IPS-15b (cell line): ENCODE measurements at regions not wholly inside any gene's neighbourhood (a gene's known extent, or its start where the extent isn't known, plus 50 kb on each side); places are given as distances from the start of the nearest gene placed in this dataset.

Source experiments
- H3K27me3 ChIP-seq: one replicate; pipeline ENCODE4 v1.6.1; 2013; ENCODE audit warnings: low read length; ENCODE audit not compliant: control insufficient read depth, insufficient read depth
- H3K36me3 ChIP-seq: one replicate; pipeline ENCODE4 v1.6.1; 2013; ENCODE audit warnings: low read length; ENCODE audit not compliant: control insufficient read depth, insufficient read depth
- H3K4me1 ChIP-seq: one replicate; pipeline ENCODE4 v1.6.1; 2013; ENCODE audit warnings: mild to moderate bottlenecking, low read length; ENCODE audit not compliant: control insufficient read depth, insufficient read depth
- H3K4me3 ChIP-seq: one replicate; pipeline ENCODE4 v1.5.1; 2013; ENCODE audit warnings: low read depth, low read length
- H3K9ac ChIP-seq: one replicate; pipeline ENCODE4 v1.6.1; 2013; ENCODE audit warnings: low read depth, mild to moderate bottlenecking, low read length
- H3K9me3 ChIP-seq: one replicate; pipeline ENCODE4 v1.6.1; 2013; ENCODE audit warnings: mild to moderate bottlenecking, low read length; ENCODE audit not compliant: control insufficient read depth, insufficient read depth

- Histone ChIP-seq H3K27me3 (peaks cover 3% of the 10 kb centered on the region), H3K9ac (no peak overlapping the region), H3K9me3 (no peaks in the 10 kb centered on the region), H3K4me3 (no peak overlapping the region), H3K4me1 (no peaks in the 10 kb centered on the region), H3K36me3 (no peaks in the 10 kb centered on the region)
Measured at GRCh38 chr6:170018936-170019817, 267.8 kb downstream of the ERMARD start.

- H3K9ac ChIP-seq: no peak overlapping the region
- H3K4me3 ChIP-seq: no peak overlapping the region
- no peaks in the 10 kb centered on the region for H3K9me3 ChIP-seq
- no peaks in the 10 kb centered on the region for H3K4me1 ChIP-seq
- H3K36me3 ChIP-seq: no peaks in the 10 kb centered on the region
- peaks cover 3% of the 10 kb centered on the region for H3K27me3 ChIP-seq
Measured at GRCh38 chr6:170018422-170018935, 267.1 kb downstream of the ERMARD start.

DNA sequence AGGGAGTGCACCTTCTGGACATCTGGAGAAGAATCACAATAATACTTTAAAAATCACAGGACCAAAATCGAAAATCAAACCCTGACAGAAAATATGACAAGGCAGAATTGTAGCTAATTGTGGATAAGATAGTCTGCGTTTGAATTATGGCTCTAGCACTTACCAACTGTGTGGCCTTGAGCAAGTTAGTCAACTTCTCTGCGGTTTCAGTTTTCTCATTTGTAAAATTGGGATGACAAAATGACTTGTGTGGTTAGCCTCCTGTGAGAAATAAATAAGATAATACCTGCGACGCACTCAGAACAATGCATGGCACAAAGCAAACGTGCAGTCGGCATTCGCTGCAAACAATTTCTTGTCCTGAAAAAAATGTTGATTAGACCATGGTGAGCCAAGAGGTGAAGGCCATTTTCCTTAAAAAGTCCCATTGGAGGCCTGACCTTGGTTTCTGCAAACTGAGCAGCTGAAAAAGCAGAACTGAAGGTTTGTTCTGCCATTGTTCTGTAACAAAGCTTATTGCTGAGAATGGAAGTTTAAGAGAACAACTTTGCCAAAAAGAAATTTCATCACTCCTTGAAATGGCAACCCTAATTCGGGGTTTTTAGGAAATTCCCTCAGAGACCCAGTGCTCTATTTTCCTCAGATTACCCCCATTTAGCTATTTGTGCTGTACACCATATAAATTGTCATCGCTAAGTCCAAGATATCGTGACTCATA lies 266.3 kb downstream of the ERMARD start:
- no peak overlapping the region for H3K9ac ChIP-seq
- H3K36me3 ChIP-seq: no peaks in the 10 kb centered on the region
- no peaks in the 10 kb centered on the region for H3K9me3 ChIP-seq
- H3K4me1 ChIP-seq: no peaks in the 10 kb centered on the region
- peaks cover 3% of the 10 kb centered on the region for H3K27me3 ChIP-seq
- no peak overlapping the region for H3K4me3 ChIP-seq

DNA sequence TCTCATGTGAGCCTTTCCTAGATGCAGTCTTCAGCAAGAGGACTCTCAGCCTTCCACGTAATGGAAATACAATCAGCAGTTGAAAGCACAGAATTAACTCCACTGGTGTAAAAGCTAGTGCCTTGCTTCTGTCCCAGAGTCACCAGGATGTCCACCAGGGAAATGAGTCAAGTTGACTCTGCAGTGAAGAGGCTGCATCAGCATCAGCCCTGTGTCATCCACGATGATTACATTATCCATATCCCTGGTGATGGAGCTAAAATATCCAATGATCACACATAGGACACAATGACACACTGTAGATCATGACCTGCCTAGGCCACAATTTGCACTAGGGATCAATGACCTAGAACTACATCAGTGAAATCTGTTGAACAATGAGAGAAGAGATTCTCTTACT lies 262.4 kb downstream of the ERMARD start:
- H3K27me3 ChIP-seq: no peaks in the 10 kb centered on the region
- H3K9ac ChIP-seq: no peak overlapping the region
- no peaks in the 10 kb centered on the region for H3K36me3 ChIP-seq
- no peaks in the 10 kb centered on the region for H3K4me1 ChIP-seq
- no peaks in the 10 kb centered on the region for H3K9me3 ChIP-seq
- H3K4me3 ChIP-seq: no peak overlapping the region

DNA sequence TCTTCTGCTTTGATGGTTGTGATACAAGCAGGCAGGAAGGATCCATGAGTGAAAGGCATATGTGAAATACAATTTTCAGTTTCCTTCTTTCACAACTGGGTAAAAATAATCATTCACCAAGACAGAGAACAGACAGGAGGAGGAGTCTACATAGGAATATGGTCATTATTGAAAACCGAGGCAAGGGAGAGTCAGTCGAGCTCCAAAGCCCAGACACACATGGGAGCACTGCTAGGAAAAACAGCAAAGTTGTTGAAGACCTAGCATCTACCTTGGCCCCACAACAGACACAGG lies 260.6 kb downstream of the ERMARD start:
- Histone ChIP-seq H3K4me1 (peaks cover 10% of the 10 kb centered on the region), H3K9me3 (no peaks in the 10 kb centered on the region), H3K4me3 (no peak overlapping the region), H3K27me3 (no peaks in the 10 kb centered on the region), H3K36me3 (no peaks in the 10 kb centered on the region), H3K9ac (no peak overlapping the region)

GRCh38 chr6:170011204-170012036 lies 260.0 kb downstream of the ERMARD start:
- Histone ChIP-seq H3K9me3 (no peaks in the 10 kb centered on the region), H3K4me3 (no peak overlapping the region), H3K36me3 (no peaks in the 10 kb centered on the region), H3K4me1 (peaks cover 15% of the 10 kb centered on the region), H3K9ac (no peak overlapping the region), H3K27me3 (peaks cover 3% of the 10 kb centered on the region)

DNA sequence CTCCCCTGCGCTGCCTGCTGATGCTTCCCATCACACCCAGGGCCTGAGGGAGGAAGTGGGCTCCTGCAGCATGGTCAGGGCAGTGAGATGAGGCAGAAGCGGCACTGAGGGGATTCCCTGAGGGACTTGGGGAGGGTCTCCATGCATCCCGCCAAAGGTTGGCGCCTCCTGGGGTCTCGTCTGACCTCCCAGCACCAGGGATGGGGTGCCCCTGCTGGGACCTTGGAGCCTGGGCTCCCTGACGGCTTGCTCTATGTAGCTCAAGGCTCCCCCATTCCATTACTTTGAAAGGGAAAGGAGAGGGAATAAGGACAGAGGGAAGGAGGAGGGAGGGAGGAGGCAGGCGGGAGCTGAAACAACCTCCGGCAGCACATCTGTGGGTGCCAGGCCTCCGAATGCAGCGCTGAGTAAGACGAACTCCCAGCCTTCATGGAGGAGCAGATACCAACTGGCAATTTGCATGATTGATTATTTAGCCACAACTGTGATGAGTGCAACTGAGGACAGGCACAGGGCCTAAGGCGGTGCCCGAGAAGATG lies 259.3 kb downstream of the ERMARD start:
- no peak overlapping the region for H3K9ac ChIP-seq
- H3K4me3 ChIP-seq: no peak overlapping the region
- H3K4me1 ChIP-seq: peaks cover 18% of the 10 kb centered on the region
- no peaks in the 10 kb centered on the region for H3K9me3 ChIP-seq
- no peaks in the 10 kb centered on the region for H3K36me3 ChIP-seq
- peaks cover 10% of the 10 kb centered on the region for H3K27me3 ChIP-seq

GRCh38 chr6:170008294-170008785 lies 256.9 kb downstream of the ERMARD start:
- Histone ChIP-seq H3K36me3 (no peaks in the 10 kb centered on the region), H3K4me1 (peaks cover 18% of the 10 kb centered on the region), H3K27me3 (peaks cover 13% of the 10 kb centered on the region), H3K4me3 (no peak overlapping the region), H3K9ac (no peak overlapping the region), H3K9me3 (peaks cover 9% of the 10 kb centered on the region)

- H3K27me3 ChIP-seq: peaks cover 13% of the 10 kb centered on the region
- peak overlapping the region; percentile 18 for H3K4me3 ChIP-seq
- no peak overlapping the region for H3K9ac ChIP-seq
- no peaks in the 10 kb centered on the region for H3K36me3 ChIP-seq
- H3K4me1 ChIP-seq: peaks cover 18% of the 10 kb centered on the region
- H3K9me3 ChIP-seq: peaks cover 12% of the 10 kb centered on the region
Measured at GRCh38 chr6:170007468-170008293, 256.3 kb downstream of the ERMARD start.

DNA sequence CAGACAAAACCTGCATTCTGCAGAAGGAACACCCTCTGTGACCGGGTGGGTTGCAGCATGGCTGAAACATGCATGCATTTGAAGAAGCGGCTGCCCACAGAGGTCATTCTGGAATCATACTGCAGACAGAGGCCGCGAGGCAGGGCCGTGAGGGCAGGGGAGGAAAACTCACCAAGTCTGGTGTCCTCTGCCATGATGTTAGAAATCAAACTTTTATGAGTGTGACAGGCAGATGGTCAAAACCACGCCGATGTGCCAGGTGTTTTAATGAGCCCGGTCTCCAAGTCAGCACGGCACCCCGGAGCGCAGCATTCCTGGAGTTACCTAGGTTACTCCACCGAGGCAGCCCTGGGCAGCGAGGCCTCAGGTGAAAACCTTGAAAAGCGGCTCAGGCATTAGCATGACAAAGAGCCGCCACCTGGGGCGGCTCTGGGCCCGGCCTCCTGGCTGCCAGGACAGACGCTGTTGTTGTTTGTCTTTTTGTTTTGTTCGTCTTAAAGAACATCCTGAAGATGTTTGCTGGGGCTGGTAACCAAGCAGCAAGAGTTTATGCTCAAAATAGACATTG lies 255.6 kb downstream of the ERMARD start:
- H3K9ac ChIP-seq: no peak overlapping the region
- H3K36me3 ChIP-seq: no peaks in the 10 kb centered on the region
- peak overlapping the region; percentile 38 for H3K4me3 ChIP-seq
- peaks cover 18% of the 10 kb centered on the region for H3K4me1 ChIP-seq
- peaks cover 14% of the 10 kb centered on the region for H3K9me3 ChIP-seq
- peaks cover 13% of the 10 kb centered on the region for H3K27me3 ChIP-seq
